Pancreas (tissue), 10 donors: ENCODE measurements at regions not wholly inside any gene's neighbourhood (a gene's known extent, or its start where the extent isn't known, plus 50 kb on each side); places are given as distances from the start of the nearest gene placed in this dataset.

ENCODE experiments used
- ATAC-seq, 4 donors: fragments of 200-7000 bp; cut with Tn5 transposase; one replicate each; pipeline versions ENCODE4 v1.8.0 to v1.9.1; 2020; ENCODE audit warnings: mild to moderate bottlenecking in 4 of 4, moderate library complexity in 4 of 4
- DNase-seq, 6 donors: peaks; one replicate each; pipeline ENCODE4 v3.0.0-alpha.2; 2020
- FAIRE-seq: peaks from 2 replicates; lab custom pipeline; 2012; peaks lifted over from hg19 to GRCh38; lab: Jason Lieb, UNC
- H3K27ac ChIP-seq, 4 donors: fragments of 200-600 bp; sonication (generic); 1 replicate in 3 of 4; 2 replicates in 1 of 4; pipeline versions ENCODE4 v1.5.0 to v1.8.0; 2020
- H3K27me3 ChIP-seq, 4 donors: fragments of 200-600 bp; one replicate each; pipeline ENCODE4 v1.8.0; 2021
- H3K36me3 ChIP-seq, 3 donors: fragments of 200-600 bp; sonication (generic) in 1 of 3; one replicate each; pipeline versions ENCODE4 v1.5.0 to v1.8.0; 2020 to 2021
- H3K4me1 ChIP-seq, 3 donors: fragments of 200-600 bp; one replicate each; pipeline ENCODE4 v1.8.0; 2021
- H3K4me3 ChIP-seq, 4 donors: fragments of 200-600 bp; sonication (generic) in 2 of 4; one replicate each; pipeline versions ENCODE4 v1.5.0 to v1.8.0; 2020 to 2021
- H3K9me3 ChIP-seq, 4 donors: fragments of 200-600 bp; one replicate each; pipeline ENCODE4 v1.8.0; 2021
- WGBS, 2 donors: extraction: QIAGEN DNeasy Blood & Tissue Kit; methylation state at CpG; one replicate each; pipeline ENCODE4 v1.1.7; 2013; 5-methylcytosine and 5-hydroxymethylcytosine counted together
- intact Hi-C, 3 donors: fragments of 100-400 bp; cut with DNase I; formaldehyde crosslinking; loops; one replicate each; pipeline versions ENCODE4 v1.11.1 to v1.14.2; 2022
- TF ChIP-seq, protein P1 (sequence below), 4 donors: fragments of 200-600 bp; sonication (generic) in 3 of 4; IDR thresholded peaks; one replicate each; pipeline versions ENCODE4 v1.5.0 to v1.8.0; 2021; ENCODE audit warnings: antibody characterized with exemption in 4 of 4
- donor health status: healthy with polysubstance abuse.
- donor health status: DM: no; HTN: no; CAD: no; lungs with moderate emphysema.
- donor health status: DM: no; HTN: no; CAD: no.
- donor health status: control.
- donor health status: control.
- donor health status: Bipolar disorder and iron deficiency.
- donor health status: DM: yes; HTN: yes; CAD: no.
- donor health status: DM: no; HTN: no; CAD: no.
- donor health status: DM: no; HTN: no; CAD: no.
- donor health status: DM: yes; HTN: yes; CAD: no.

DNA sequence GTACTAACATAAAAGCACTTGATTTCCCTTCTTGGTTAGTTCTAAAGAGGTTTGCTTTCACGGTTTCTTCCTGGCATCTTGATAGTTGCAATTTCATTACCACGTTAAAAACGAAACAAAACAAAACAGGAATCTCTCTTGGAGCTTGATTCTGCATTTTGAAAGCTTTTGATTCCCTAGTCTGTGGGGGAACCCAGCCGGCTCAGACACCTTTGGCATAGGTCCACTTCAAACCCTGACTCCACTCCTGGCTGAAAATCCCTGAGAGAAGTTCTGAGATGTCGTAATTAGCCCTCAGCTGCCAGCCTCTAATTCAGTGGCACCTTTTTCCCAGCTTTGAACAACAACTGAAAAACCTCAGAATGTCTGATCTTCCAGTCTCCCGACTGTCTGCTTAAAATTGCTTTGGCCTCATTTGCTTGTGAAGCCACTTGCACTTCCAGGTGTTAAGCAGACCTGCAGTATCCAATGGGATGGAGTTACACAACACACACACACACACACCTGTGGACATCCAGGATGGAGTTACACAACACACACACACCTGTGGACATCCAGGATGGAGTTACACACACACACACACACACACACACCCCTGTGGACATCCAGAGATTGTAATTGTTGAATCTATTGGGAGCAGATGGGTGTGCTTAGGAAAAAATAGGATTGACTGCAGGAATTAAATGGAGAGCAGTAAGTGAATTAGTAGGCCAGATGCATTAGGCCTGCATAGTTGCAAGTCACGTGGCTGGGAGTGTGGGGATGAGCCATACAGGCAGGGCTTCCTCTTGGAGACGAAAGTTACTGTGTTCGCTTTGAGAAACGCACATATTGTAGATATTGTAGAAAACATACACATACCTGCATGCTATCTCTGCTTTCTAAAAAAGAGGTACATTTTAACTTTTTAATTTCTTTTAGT lies 285.6 kb upstream of the FMN2 start:
- H3K27me3 ChIP-seq, result no peaks in the 10 kb centered on the region
- H3K4me1 ChIP-seq, result no peaks in the 10 kb centered on the region
- no peaks in the 10 kb centered on the region for H3K36me3 ChIP-seq
- FAIRE-seq, result no peak
- WGBS, 2 donors, result 56 to 60% methylated on average over 10 of the region's 10 CpGs
- DNase-seq, result no peak
- intact Hi-C loops, result no loop called here
- no peaks in the 10 kb centered on the region for H3K9me3 ChIP-seq
- H3K27ac ChIP-seq, result no peak overlapping the region
- peak; percentile 36 to 50 (median 50) for ATAC-seq
- TF ChIP-seq, protein P1, sequence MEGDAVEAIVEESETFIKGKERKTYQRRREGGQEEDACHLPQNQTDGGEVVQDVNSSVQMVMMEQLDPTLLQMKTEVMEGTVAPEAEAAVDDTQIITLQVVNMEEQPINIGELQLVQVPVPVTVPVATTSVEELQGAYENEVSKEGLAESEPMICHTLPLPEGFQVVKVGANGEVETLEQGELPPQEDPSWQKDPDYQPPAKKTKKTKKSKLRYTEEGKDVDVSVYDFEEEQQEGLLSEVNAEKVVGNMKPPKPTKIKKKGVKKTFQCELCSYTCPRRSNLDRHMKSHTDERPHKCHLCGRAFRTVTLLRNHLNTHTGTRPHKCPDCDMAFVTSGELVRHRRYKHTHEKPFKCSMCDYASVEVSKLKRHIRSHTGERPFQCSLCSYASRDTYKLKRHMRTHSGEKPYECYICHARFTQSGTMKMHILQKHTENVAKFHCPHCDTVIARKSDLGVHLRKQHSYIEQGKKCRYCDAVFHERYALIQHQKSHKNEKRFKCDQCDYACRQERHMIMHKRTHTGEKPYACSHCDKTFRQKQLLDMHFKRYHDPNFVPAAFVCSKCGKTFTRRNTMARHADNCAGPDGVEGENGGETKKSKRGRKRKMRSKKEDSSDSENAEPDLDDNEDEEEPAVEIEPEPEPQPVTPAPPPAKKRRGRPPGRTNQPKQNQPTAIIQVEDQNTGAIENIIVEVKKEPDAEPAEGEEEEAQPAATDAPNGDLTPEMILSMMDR (IDR thresholded peaks at IDR 0.05), result no peak
- H3K4me3 ChIP-seq, result no peak overlapping the region

GRCh38 chr1:239806897-239807296 lies 284.8 kb upstream of the FMN2 start:
- TF ChIP-seq, protein P1 (IDR thresholded peaks at IDR 0.05), result no peak
- H3K36me3 ChIP-seq, result no peaks in the 10 kb centered on the region
- FAIRE-seq (no peak), DNase-seq (no peak), ATAC-seq (no peak)
- no peaks in the 10 kb centered on the region for H3K27me3 ChIP-seq
- no peaks in the 10 kb centered on the region for H3K9me3 ChIP-seq
- no peak overlapping the region for H3K27ac ChIP-seq
- 97 to 100% methylated on average over 2 of the region's 2 CpGs for WGBS, 2 donors
- H3K4me3 ChIP-seq, result no peak overlapping the region
- H3K4me1 ChIP-seq, result no peaks in the 10 kb centered on the region
- intact Hi-C loops, result no loop called here

DNA sequence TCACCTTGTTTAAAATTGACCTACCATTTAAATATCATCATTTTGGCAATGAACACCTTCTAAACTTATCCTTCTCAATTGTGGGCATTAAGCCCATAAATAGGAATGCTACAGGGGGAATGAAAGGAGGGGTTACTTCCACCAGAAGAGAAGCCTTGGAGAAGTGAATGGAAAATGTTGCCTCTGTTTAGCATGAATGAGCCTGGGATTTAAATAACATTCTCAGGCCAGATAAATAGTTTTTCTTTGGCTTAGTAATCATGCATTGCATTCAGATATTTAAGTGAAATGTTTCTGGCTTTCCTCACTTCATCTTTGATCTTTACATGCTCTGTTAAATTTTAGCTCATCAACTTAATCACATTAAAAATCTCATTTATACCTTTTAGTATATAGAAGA lies 284.3 kb upstream of the FMN2 start:
- Histone ChIP-seq H3K9me3 (no peaks in the 10 kb centered on the region), H3K4me1 (no peaks in the 10 kb centered on the region), H3K27ac (no peak overlapping the region), H3K27me3 (no peaks in the 10 kb centered on the region), H3K36me3 (no peaks in the 10 kb centered on the region), H3K4me3 (no peak overlapping the region)
- FAIRE-seq (no peak), DNase-seq (no peak), ATAC-seq (no peak)
- intact Hi-C loops, result no loop called here
- TF ChIP-seq, protein P1 (IDR thresholded peaks at IDR 0.05), result no peak

DNA sequence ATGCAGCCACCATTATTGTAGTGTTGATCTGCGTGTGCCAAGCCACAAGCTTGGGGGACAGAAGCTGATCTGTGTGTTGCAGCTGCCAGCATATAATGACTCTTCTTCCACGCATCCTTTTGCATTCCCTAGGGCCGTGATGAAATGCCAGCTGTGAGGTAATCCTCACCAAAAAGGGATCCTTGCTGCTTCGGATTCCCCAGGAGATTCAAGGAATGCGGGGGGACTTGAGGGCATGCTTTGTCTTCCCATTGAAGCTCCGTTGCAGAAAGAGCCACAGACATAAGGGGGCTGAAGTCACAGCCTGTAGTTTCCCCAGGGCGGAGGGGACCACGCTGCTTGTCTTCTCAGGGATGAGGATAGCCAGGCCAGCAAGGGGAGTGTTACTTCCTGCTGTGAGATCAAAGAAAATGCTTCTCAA lies 281.6 kb upstream of the FMN2 start:
- Histone ChIP-seq H3K4me1 (no peaks in the 10 kb centered on the region), H3K36me3 (no peaks in the 10 kb centered on the region), H3K4me3 (no peak overlapping the region), H3K27ac (no peak overlapping the region), H3K9me3 (no peaks in the 10 kb centered on the region), H3K27me3 (no peaks in the 10 kb centered on the region)
- FAIRE-seq (no peak), ATAC-seq (no peak), DNase-seq (no peak)
- intact Hi-C loops, result no loop called here
- TF ChIP-seq, protein P1 (IDR thresholded peaks at IDR 0.05), result no peak
- WGBS, 2 donors, result 89 to 92% methylated on average over 8 of the region's 8 CpGs
